ENCODE measurements at regions not wholly inside any gene's neighbourhood (a gene's known extent, or its start where the extent isn't known, plus 50 kb on each side); places are given as distances from the start of the nearest gene placed in this dataset.

DNA sequence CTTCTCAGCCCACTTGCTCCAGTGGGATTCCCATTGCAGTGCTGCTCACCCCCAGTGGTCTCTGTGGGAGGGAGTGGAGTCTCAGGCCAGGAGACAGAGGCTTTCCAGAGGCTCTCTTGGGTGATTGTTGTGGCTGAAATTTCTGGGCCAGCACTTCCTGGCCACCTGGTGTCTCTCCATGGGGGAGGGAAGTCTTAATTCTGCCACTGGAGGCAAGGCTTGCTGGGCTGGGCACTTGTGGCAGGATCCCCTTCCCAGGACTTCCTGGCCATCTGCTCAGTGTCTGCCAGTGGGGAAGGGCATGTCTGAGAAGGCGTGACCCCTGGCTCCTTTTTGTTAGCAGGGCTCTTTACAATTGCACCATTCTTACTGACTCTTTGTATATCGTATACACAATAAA, 351.8 kb downstream of the GABRB3 start:
- no peak overlapping the region for H3K27ac ChIP-seq (ENCODE audit: low read depth, low read length)
- H3K9me2 ChIP-seq (ENCODE audit: insufficient read depth), result no peaks in the 10 kb centered on the region
- no peaks in the 10 kb centered on the region for H4K20me1 ChIP-seq (ENCODE audit: insufficient read depth)
- no peaks in the 10 kb centered on the region for H3K36me3 ChIP-seq (ENCODE audit: control insufficient read depth in 1 of 2, insufficient read depth in 2 of 2, low read length in 2 of 2)
- intact Hi-C loops (cut with micrococcal nuclease), result no loop called here
- DNase-seq (ENCODE audit: low read depth, low spot score) (no peak), ATAC-seq (no peak)
- ChIA-PET CTCF (no interaction called here), POLR2A (no interaction called here), RAD21 (ENCODE audit: low non-redundant PET in 1 of 2, low total read pairs in 2 of 2, uncharacterized antibody in 2 of 2, unreplicated experiment in 2 of 2) (no interaction called here)
- H3K4me1 ChIP-seq (ENCODE audit: control insufficient read depth in 1 of 2, insufficient read depth in 2 of 2, low read length in 2 of 2), result no peaks in the 10 kb centered on the region
- H3K79me2 ChIP-seq (ENCODE audit: insufficient read depth, low read length), result no peaks in the 10 kb centered on the region
- TF ChIP-seq SP1 (IDR thresholded peaks at IDR 0.05; ENCODE audit: low read depth) (no peak), TCF7L2 (IDR thresholded peaks at IDR 0.05; ENCODE audit: borderline replicate concordance, extremely low read depth, insufficient read depth, insufficient read length) (no peak), EZH2 (IDR thresholded peaks at IDR 0.05) (no peak), FOSL1 (IDR thresholded peaks at IDR 0.05; ENCODE audit: low read depth) (no peak), REST (IDR thresholded peaks at IDR 0.05; ENCODE audit: low read depth) (no peak), MAX (IDR thresholded peaks at IDR 0.05) (no peak), POLR2A (IDR thresholded peaks at IDR 0.05; ENCODE audit: borderline replicate concordance, extremely low read depth, insufficient read depth, insufficient read length) (no peak), CBX3 (IDR thresholded peaks at IDR 0.05; ENCODE audit: low read depth) (no peak), POLR2AphosphoS5 (IDR thresholded peaks at IDR 0.05; ENCODE audit: low read depth, low read length) (no peak), SIN3A (IDR thresholded peaks at IDR 0.05; ENCODE audit: low read depth) (no peak), ELF1 (IDR thresholded peaks at IDR 0.05; ENCODE audit: borderline replicate concordance, low read depth) (no peak), ZNF274 (IDR thresholded peaks at IDR 0.05; ENCODE audit: low read depth, low read length) (no peak), SRF (IDR thresholded peaks at IDR 0.05; ENCODE audit: low read depth) (no peak), CEBPB (IDR thresholded peaks at IDR 0.05; ENCODE audit: low read depth) (no peak), YY1 (IDR thresholded peaks at IDR 0.05; ENCODE audit: extremely low read depth, insufficient replicate concordance, low read depth, low read length) (no peak), EGR1 (IDR thresholded peaks at IDR 0.05; ENCODE audit: low read depth) (no peak), EZH2phosphoT487 (IDR thresholded peaks at IDR 0.05; ENCODE audit: borderline replicate concordance) (no peak)
- TF ChIP-seq, protein P1, sequence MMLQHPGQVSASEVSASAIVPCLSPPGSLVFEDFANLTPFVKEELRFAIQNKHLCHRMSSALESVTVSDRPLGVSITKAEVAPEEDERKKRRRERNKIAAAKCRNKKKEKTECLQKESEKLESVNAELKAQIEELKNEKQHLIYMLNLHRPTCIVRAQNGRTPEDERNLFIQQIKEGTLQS (IDR thresholded peaks at IDR 0.05), result no peak
- no peak overlapping the region for H3K4me2 ChIP-seq (ENCODE audit: low read length)
- H3K4me3 ChIP-seq (replicated peaks in 1 of 2; ENCODE audit: low read depth in 1 of 2, low read length in 2 of 2), result no peak overlapping the region
- no peaks in the 10 kb centered on the region for H3K27me3 ChIP-seq (ENCODE audit: insufficient read depth, low read length)
- H3K9ac ChIP-seq (ENCODE audit: low read length), result no peak overlapping the region
- no TSS peak for BruUV-seq (replicated peaks)
- H3K9me3 ChIP-seq (ENCODE audit: control insufficient read depth in 1 of 2, insufficient read depth in 1 of 2, low read depth in 1 of 2, low read length in 2 of 2), result peaks cover 10 to 48% of the 10 kb centered on the region in 2 experiments; a peak in 2 of 4 replicates
- H2AFZ ChIP-seq (ENCODE audit: low read depth, low read length, poor library complexity, severe bottlenecking), result no peak overlapping the region
